ELR (cell line): ENCODE measurements at regions not wholly inside any gene's neighbourhood (a gene's known extent, or its start where the extent isn't known, plus 50 kb on each side); places are given as distances from the start of the nearest gene placed in this dataset.

ENCODE experiments used
- DNase-seq: peaks from one replicate; pipeline ENCODE4 v3.0.0-alpha.2; 2015; ENCODE audit warnings: low read depth

GRCh38 chr17:77501751-77502625 lies 361.2 kb downstream of the SEC14L1 start:
- DNase-seq: no peak

- DNase-seq: no peak
These were observed 362.0 kb downstream of the SEC14L1 start for GRCh38 chr17:77502626-77503292.

GRCh38 chr17:77503293-77503655 lies 362.5 kb downstream of the SEC14L1 start:
- DNase-seq: no peak

GRCh38 chr17:77503916-77504651 lies 363.3 kb downstream of the SEC14L1 start:
- no peak for DNase-seq

GRCh38 chr17:77504652-77505155 lies 363.9 kb downstream of the SEC14L1 start:
- no peak for DNase-seq

GRCh38 chr17:77505181-77505639 lies 364.4 kb downstream of the SEC14L1 start:
- no peak for DNase-seq

GRCh38 chr17:77506371-77506991 lies 365.7 kb downstream of the SEC14L1 start:
- no peak for DNase-seq

- DNase-seq: no peak
These were observed 366.5 kb downstream of the SEC14L1 start for GRCh38 chr17:77507111-77507885.

GRCh38 chr17:77508047-77508715 lies 367.4 kb downstream of the SEC14L1 start:
- DNase-seq: peak; percentile 19

- no peak for DNase-seq
These were observed 368.3 kb downstream of the SEC14L1 start for GRCh38 chr17:77509089-77509488.

GRCh38 chr17:77509599-77509998 lies 368.8 kb downstream of the SEC14L1 start:
- no peak for DNase-seq

GRCh38 chr17:77510133-77510796 lies 369.5 kb downstream of the SEC14L1 start:
- no peak for DNase-seq

- no peak for DNase-seq
These were observed 370.8 kb downstream of the SEC14L1 start for GRCh38 chr17:77511514-77512061.

GRCh38 chr17:77512062-77512946 lies 371.5 kb downstream of the SEC14L1 start:
- no peak for DNase-seq

GRCh38 chr17:77513045-77513444 lies 372.3 kb downstream of the SEC14L1 start:
- no peak for DNase-seq

GRCh38 chr17:77515227-77515626 lies 374.5 kb downstream of the SEC14L1 start:
- DNase-seq: no peak

GRCh38 chr17:77516902-77517301 lies 376.1 kb downstream of the SEC14L1 start:
- DNase-seq: peak; percentile 92

- no peak for DNase-seq
These were observed 380.3 kb downstream of the SEC14L1 start for GRCh38 chr17:77521076-77521475.

GRCh38 chr17:77523540-77523939 lies 382.8 kb downstream of the SEC14L1 start:
- DNase-seq: no peak
